Transverse colon (tissue), 4 donors: ENCODE measurements at regions not wholly inside any gene's neighbourhood (a gene's known extent, or its start where the extent isn't known, plus 50 kb on each side); places are given as distances from the start of the nearest gene placed in this dataset.

Experiments
- DNase-seq: peaks from one replicate; pipeline ENCODE4 v3.0.0-alpha.2; 2019
- H3K27ac ChIP-seq, 4 donors: fragments of 200-600 bp; sonication (generic); 2 replicates each; pipeline ENCODE4 v1.5.1; 2016 to 2018; ENCODE audit warnings: inconsistent platforms in 4 of 4
- H3K27me3 ChIP-seq: fragments of 200-600 bp; sonication (generic); 2 replicates; pipeline ENCODE4 v1.5.1; 2017; ENCODE audit warnings: inconsistent platforms
- H3K36me3 ChIP-seq, 4 donors: fragments of 200-600 bp; sonication (generic); 2 replicates each; pipeline ENCODE4 v1.5.1; 2017 to 2019; ENCODE audit warnings: inconsistent platforms in 4 of 4
- H3K4me1 ChIP-seq, 4 donors: fragments of 200-600 bp; sonication (generic); 2 replicates each; pipeline ENCODE4 v1.5.1; 2017 to 2020; ENCODE audit warnings: inconsistent platforms in 4 of 4
- H3K4me3 ChIP-seq, 4 donors: fragments of 200-600 bp; sonication (generic); 1 replicate in 1 of 4; 2 replicates in 3 of 4; pipeline versions ENCODE4 v1.5.1 to v1.6.1; 2017 to 2019; ENCODE audit warnings: inconsistent platforms in 4 of 4
- H3K9me3 ChIP-seq, 2 donors: fragments of 200-600 bp; sonication (generic); 2 replicates each; pipeline ENCODE4 v1.5.1; 2017 to 2019; ENCODE audit warnings: inconsistent platforms in 2 of 2
- CTCF ChIP-seq, 5 experiments: fragments of 200-600 bp in 3 of 5; fragments of 450-650 bp in 2 of 5; sonication (generic) in 3 of 5; IDR thresholded peaks; 1 replicate in 2 of 5; 2 replicates in 3 of 5; pipeline ENCODE4 v1.5.1; 2016 to 2017; ENCODE audit warnings: antibody characterized with exemption in 5 of 5, inconsistent platforms in 3 of 5, mild to moderate bottlenecking in 2 of 5, moderate library complexity in 1 of 5
- EP300 ChIP-seq: sonication (generic); formaldehyde crosslinking; IDR thresholded peaks from one replicate; pipeline ENCODE4 v1.6.1; 2017; ENCODE audit warnings: antibody characterized with exemption, low read depth
- POLR2A ChIP-seq: fragments of 450-650 bp; IDR thresholded peaks from one replicate; pipeline ENCODE4 v1.6.1; 2016; ENCODE audit warnings: antibody characterized with exemption, mild to moderate bottlenecking, moderate library complexity
- POLR2AphosphoS5 ChIP-seq, 3 donors: sonication (generic); formaldehyde crosslinking; IDR thresholded peaks; one replicate each; pipeline ENCODE4 v1.6.1; 2016; ENCODE audit warnings: antibody characterized with exemption in 3 of 3
- WGBS, 2 donors: methylation state at CpG; one replicate each; pipeline ENCODE4 v1.1.5; 2018; ENCODE audit warnings: low coverage in 1 of 2; 5-methylcytosine and 5-hydroxymethylcytosine counted together
- in situ Hi-C, 4 donors: fragments of 200-750 bp; cut with MboI; loops; one replicate each; pipeline versions ENCODE4 v1.15.0 to v1.15.1; 2017; ENCODE audit warnings: low sequenced_read_pairs in 3 of 4, low pct_ligation_motif_present in 1 of 4, low pct_unique_long_range_greater_than_20kb in 1 of 4
- intact Hi-C: fragments of 100-400 bp; cut with DNase I; formaldehyde crosslinking; loops from one replicate; pipeline ENCODE4 v1.15.1; 2023; ENCODE audit warnings: low total_unique reads

GRCh38 chr3:44019736-44020135, 221.9 kb upstream of the TOPAZ1 start:
- in situ Hi-C loops: no loop called here
- Histone ChIP-seq H3K36me3 (no peaks in the 10 kb centered on the region), H3K9me3 (no peaks in the 10 kb centered on the region), H3K27ac (no peak overlapping the region), H3K27me3 (peaks cover 64% of the 10 kb centered on the region), H3K4me1 (peaks cover 0 to 6% (median 0%) of the 10 kb centered on the region in 4 donors), H3K4me3 (no peak overlapping the region)
- TF ChIP-seq POLR2AphosphoS5 (IDR thresholded peaks at IDR 0.05) (no peak), POLR2A (no peak), CTCF (IDR thresholded peaks at IDR 0.05) (no peak), EP300 (no peak)
- intact Hi-C loops: no loop called here
- no peak for DNase-seq
- WGBS, 2 donors: 69 to 71% methylated on average over 6 to 7 of the region's 7 CpGs

GRCh38 chr3:44020143-44020542, 221.5 kb upstream of the TOPAZ1 start:
- Histone ChIP-seq H3K27me3 (peaks cover 68% of the 10 kb centered on the region), H3K36me3 (no peaks in the 10 kb centered on the region), H3K4me3 (no peak overlapping the region), H3K9me3 (no peaks in the 10 kb centered on the region), H3K4me1 (peaks cover 0 to 6% (median 0%) of the 10 kb centered on the region in 4 donors), H3K27ac (no peak overlapping the region)
- TF ChIP-seq CTCF (IDR thresholded peaks at IDR 0.05) (no peak), EP300 (no peak), POLR2AphosphoS5 (IDR thresholded peaks at IDR 0.05) (no peak), POLR2A (no peak)
- in situ Hi-C loops (no loop called here), intact Hi-C loops (no loop called here)
- DNase-seq: no peak
- 33 to 68% methylated on average over 1 of the region's 1 CpG for WGBS, 2 donors

GRCh38 chr3:44021651-44022594, 219.8 kb upstream of the TOPAZ1 start:
- no peak for DNase-seq
- Histone ChIP-seq H3K9me3 (no peaks in the 10 kb centered on the region), H3K36me3 (no peaks in the 10 kb centered on the region), H3K27ac (no peak overlapping the region), H3K27me3 (peaks cover 78% of the 10 kb centered on the region), H3K4me1 (peaks cover 0 to 6% (median 0%) of the 10 kb centered on the region in 4 donors), H3K4me3 (peak overlapping the region in 1 of 4 donors; percentile 24)
- in situ Hi-C loops: no loop called here
- WGBS, 2 donors: 16 to 24% methylated on average over 5 to 53 of the region's 53 CpGs
- TF ChIP-seq POLR2A (no peak), EP300 (no peak), CTCF (IDR thresholded peaks at IDR 0.05) (no peak), POLR2AphosphoS5 (IDR thresholded peaks at IDR 0.05) (no peak)
- intact Hi-C loops: no loop called here

GRCh38 chr3:44023961-44024593, 217.6 kb upstream of the TOPAZ1 start:
- TF ChIP-seq POLR2AphosphoS5 (IDR thresholded peaks at IDR 0.05): no peak
- TF ChIP-seq CTCF (IDR thresholded peaks at IDR 0.05): no peak
- no peak for TF ChIP-seq POLR2A
- TF ChIP-seq EP300: no peak
- intact Hi-C loops (no loop called here), in situ Hi-C loops (no loop called here)
- Histone ChIP-seq H3K4me1 (peaks cover 0 to 6% (median 0%) of the 10 kb centered on the region in 4 donors), H3K27me3 (peaks cover 77% of the 10 kb centered on the region), H3K4me3 (no peak overlapping the region), H3K36me3 (no peaks in the 10 kb centered on the region), H3K9me3 (no peaks in the 10 kb centered on the region), H3K27ac (no peak overlapping the region)
- 74 to 78% methylated on average over 11 of the region's 11 CpGs for WGBS, 2 donors
- DNase-seq: no peak
